Fibroblast of skin of scalp (primary cell): ENCODE measurements at regions not wholly inside any gene's neighbourhood (a gene's known extent, or its start where the extent isn't known, plus 50 kb on each side); places are given as distances from the start of the nearest gene placed in this dataset.
"Not testable (repeated sequence)": the region's sequence is repeated elsewhere in the genome, so short reads cannot be mapped to it uniquely, and the experiment has no call there.

Source experiments
- DNase-seq: peaks from one replicate; pipeline ENCODE4 v3.0.0-alpha.2; 2013

- DNase-seq, result no peak
Measured at GRCh38 chr6:106883808-106884262, 90.7 kb downstream of the CD24 start.

GRCh38 chr6:106882601-106883518 is 91.7 kb downstream of the CD24 start:
- no peak for DNase-seq

GRCh38 chr6:106882138-106882537 is 92.4 kb downstream of the CD24 start:
- DNase-seq, result no peak

GRCh38 chr6:106880952-106881351 is 93.6 kb downstream of the CD24 start:
- no peak for DNase-seq

- DNase-seq, result no peak
Measured at GRCh38 chr6:106875782-106876321, 98.7 kb downstream of the CD24 start.

- no peak for DNase-seq
Measured at GRCh38 chr6:106874481-106874880, 100.0 kb downstream of the CD24 start.

GRCh38 chr6:106872049-106872448 is 102.5 kb downstream of the CD24 start:
- DNase-seq, result no peak

GRCh38 chr6:106870824-106871717 is 103.5 kb downstream of the CD24 start:
- DNase-seq, result no peak

GRCh38 chr6:106870069-106870468 is 104.5 kb downstream of the CD24 start:
- peak; percentile 29 for DNase-seq

GRCh38 chr6:106869203-106869602 is 105.3 kb downstream of the CD24 start:
- DNase-seq, result no peak

GRCh38 chr6:106866875-106867658 is 107.5 kb downstream of the CD24 start:
- no peak for DNase-seq

- no peak for DNase-seq
Measured at GRCh38 chr6:106862858-106863257, 111.7 kb downstream of the CD24 start.

GRCh38 chr6:106860940-106861339 is 113.6 kb downstream of the CD24 start:
- DNase-seq, result no peak

- no peak for DNase-seq
Measured at GRCh38 chr6:106858653-106859092, 115.9 kb downstream of the CD24 start.

GRCh38 chr6:106857771-106858652 is 116.5 kb downstream of the CD24 start:
- DNase-seq, result no peak

GRCh38 chr6:106857310-106857709 is 117.2 kb downstream of the CD24 start:
- not testable (repeated sequence) for DNase-seq

- DNase-seq, result no peak
Measured at GRCh38 chr6:106856227-106856874, 118.2 kb downstream of the CD24 start.

- DNase-seq, result no peak
Measured at GRCh38 chr6:106855117-106855516, 119.4 kb downstream of the CD24 start.

- DNase-seq, result no peak
Measured at GRCh38 chr6:106849676-106850332, 124.7 kb downstream of the CD24 start.

- DNase-seq, result no peak
Measured at GRCh38 chr6:106849120-106849519, 125.4 kb downstream of the CD24 start.
